ENCODE measurements at regions not wholly inside any gene's neighbourhood (a gene's known extent, or its start where the extent isn't known, plus 50 kb on each side); places are given as distances from the start of the nearest gene placed in this dataset.

- TF ChIP-seq NR2F2 (IDR thresholded peaks at IDR 0.05) (no peak), CTCF (IDR thresholded peaks at IDR 0.05; ENCODE audit: low read depth, low read length, missing input control) (no peak), GABPA (IDR thresholded peaks at IDR 0.05 in 1 of 2, conservative IDR thresholded peaks at IDR 0.05 in 1 of 2) (no peak), REST (IDR thresholded peaks at IDR 0.05) (no peak)
These were observed 135.4 kb upstream of the PIEZO2 start for GRCh38 chr18:11284811-11285210.

All from liver (tissue), 3 donors.